Endothelial cell of umbilical vein (primary cell): ENCODE measurements at regions not wholly inside any gene's neighbourhood (a gene's known extent, or its start where the extent isn't known, plus 50 kb on each side); places are given as distances from the start of the nearest gene placed in this dataset.

Experiments
- BruUV-seq: library from RNA; stranded (reverse); fragments of 400-500 nt; replicated peaks from 2 replicates; lab custom pipeline; 2021; lab: Mats Ljungman, UMichigan
- CTCF ChIA-PET: fragments of 300-600, 350-600 bp; sonication (Branson Sonifier 250); formaldehyde crosslinking; loops from one replicate; lab custom pipeline; 2021; ENCODE audit warnings: antibody characterized with exemption, inconsistent platforms; lab: Charles Lee
- POLR2A ChIA-PET: fragments of 300-600, 350-600 bp; sonication (Branson Sonifier 250); formaldehyde crosslinking; loops from one replicate; lab custom pipeline; 2021; ENCODE audit warnings: antibody characterized with exemption, inconsistent platforms; lab: Charles Lee
- DNase-seq: peaks from one replicate; pipeline ENCODE4 v3.0.0-alpha.2; 2011; ENCODE audit warnings: low read depth, low spot score
- FAIRE-seq: peaks from 2 replicates; lab custom pipeline; 2011; peaks lifted over from hg19 to GRCh38; lab: Jason Lieb, UNC
- H2AFZ ChIP-seq: 2 replicates; pipeline ENCODE4 v1.6.0; 2012; ENCODE audit warnings: low read depth, low read length, control low read depth, inconsistent platforms
- H3K27ac ChIP-seq: 2 replicates; pipeline ENCODE4 v1.5.1; 2011; ENCODE audit warnings: low read depth, mild to moderate bottlenecking, control low read depth, low read length, moderate library complexity; ENCODE audit not compliant: insufficient read depth
- H3K27me3 ChIP-seq, 2 experiments: 2 replicates each; pipeline versions ENCODE4 v1.6.0 to v1.6.1; 2011; ENCODE audit warnings: low read length in 2 of 2, mixed read lengths in 1 of 2; ENCODE audit not compliant: control insufficient read depth in 2 of 2, insufficient read depth in 2 of 2
- H3K36me3 ChIP-seq, 2 experiments: 2 replicates in 1 of 2; 3 replicates in 1 of 2; pipeline ENCODE4 v1.5.1; 2011; ENCODE audit warnings: low read length in 2 of 2, mild to moderate bottlenecking in 1 of 2, moderate library complexity in 1 of 2; ENCODE audit not compliant: control insufficient read depth in 2 of 2, insufficient read depth in 2 of 2; ENCODE audit errors: extremely low read depth in 1 of 2
- H3K4me1 ChIP-seq: 3 replicates; pipeline ENCODE4 v1.5.1; 2011; ENCODE audit warnings: mild to moderate bottlenecking, low read length; ENCODE audit not compliant: control insufficient read depth, insufficient read depth; ENCODE audit errors: extremely low read depth
- H3K4me2 ChIP-seq: 2 replicates; pipeline ENCODE4 v1.6.1; 2011; ENCODE audit warnings: low read length, control low read depth, mixed read lengths; ENCODE audit not compliant: insufficient read depth
- H3K4me3 ChIP-seq, 3 experiments: fragments of 200-600 bp in 1 of 3; sonication (generic), shearing (Covaris generic) in 1 of 3; replicated peaks in 1 of 3; 2 replicates each; pipeline ENCODE4 v1.5.1; 2011 to 2016; ENCODE audit warnings: control low read depth in 3 of 3, low read length in 3 of 3, mild to moderate bottlenecking in 2 of 3, inconsistent platforms in 1 of 3, low read depth in 1 of 3, moderate library complexity in 1 of 3; ENCODE audit not compliant: insufficient read depth in 1 of 3
- H3K79me2 ChIP-seq: 2 replicates; pipeline ENCODE4 v1.6.0; 2012; ENCODE audit warnings: low read length, inconsistent platforms; ENCODE audit not compliant: control insufficient read depth, insufficient read depth
- H3K9ac ChIP-seq: replicated peaks from 2 replicates; pipeline ENCODE3; 2011; ENCODE audit warnings: low read length, control low read depth; ENCODE audit not compliant: insufficient read depth; ENCODE audit errors: extremely low read depth
- H3K9me1 ChIP-seq: replicated peaks from 3 replicates; pipeline ENCODE4 v1.6.0; 2011; ENCODE audit warnings: mild to moderate bottlenecking, low read length; ENCODE audit not compliant: control insufficient read depth, insufficient read depth; ENCODE audit errors: extremely low read depth
- H3K9me3 ChIP-seq: replicated peaks from 2 replicates; pipeline ENCODE4 v1.5.1; 2012; ENCODE audit warnings: low read length, inconsistent platforms; ENCODE audit not compliant: control insufficient read depth, insufficient read depth
- H4K20me1 ChIP-seq: replicated peaks from 2 replicates; pipeline ENCODE3; 2011; ENCODE audit warnings: mild to moderate bottlenecking, low read length; ENCODE audit not compliant: control insufficient read depth, insufficient read depth; ENCODE audit errors: extremely low read depth
- CTCF ChIP-seq, 2 donors: IDR thresholded peaks; 1 replicate in 1 of 2; 2 replicates in 1 of 2; pipeline ENCODE4 v1.5.1; 2011; ENCODE audit warnings: low read length in 2 of 2, mild to moderate bottlenecking in 2 of 2, moderate library complexity in 2 of 2, control low read depth in 1 of 2, inconsistent platforms in 1 of 2, low read depth in 1 of 2; ENCODE audit not compliant: insufficient read depth in 1 of 2; ENCODE audit errors: extremely low read depth in 1 of 2
- EZH2 ChIP-seq: IDR thresholded peaks from 2 replicates; pipeline ENCODE4 v1.6.1; 2012; ENCODE audit warnings: borderline replicate concordance, low read depth, mild to moderate bottlenecking, moderate library complexity, low read length, inconsistent platforms; ENCODE audit not compliant: severe bottlenecking
- FOS ChIP-seq: IDR thresholded peaks from 2 replicates; pipeline ENCODE4 v1.6.1; 2011; ENCODE audit warnings: mild to moderate bottlenecking, low read length, moderate library complexity, borderline replicate concordance; ENCODE audit not compliant: insufficient read depth
- GATA2 ChIP-seq: IDR thresholded peaks from 2 replicates; pipeline ENCODE4 v1.7.0; 2011; ENCODE audit warnings: low read depth, mild to moderate bottlenecking, moderate library complexity, mixed read lengths, low read length; ENCODE audit not compliant: insufficient read length, insufficient read depth
- JUN ChIP-seq: IDR thresholded peaks from 2 replicates; pipeline ENCODE4 v1.6.1; 2011; ENCODE audit warnings: borderline replicate concordance, low read depth; ENCODE audit not compliant: insufficient read length, insufficient read depth
- MYC ChIP-seq: IDR thresholded peaks from one replicate; pipeline ENCODE4 v1.6.1; 2011; ENCODE audit warnings: mild to moderate bottlenecking, low read depth, low read length
- POLR2A ChIP-seq: IDR thresholded peaks from 2 replicates; pipeline ENCODE4 v1.6.1; 2012; ENCODE audit warnings: low read depth, mild to moderate bottlenecking, control low read depth, low read length
- POLR2AphosphoS5 ChIP-seq: IDR thresholded peaks from 2 replicates; pipeline ENCODE4 v1.6.1; 2012; ENCODE audit warnings: low read depth, mild to moderate bottlenecking, control low read depth, low read length, moderate library complexity; ENCODE audit not compliant: insufficient read depth
- dilution Hi-C: fragments of 300-500 bp; cut with MboI; formaldehyde crosslinking; loops from one replicate; pipeline ENCODE4 v1.15.0; 2019; ENCODE audit warnings: low sequenced_read_pairs; ENCODE audit not compliant: extremely low pct_ligation_motif_present
- intact Hi-C: fragments of 100-400 bp; cut with micrococcal nuclease; formaldehyde crosslinking; loops from one replicate; pipeline ENCODE4 v1.10.0; 2022
- TF ChIP-seq, protein P1 (sequence below): IDR thresholded peaks from 2 replicates; pipeline ENCODE4 v1.6.1; 2011; ENCODE audit not compliant: insufficient read depth, insufficient read length

DNA sequence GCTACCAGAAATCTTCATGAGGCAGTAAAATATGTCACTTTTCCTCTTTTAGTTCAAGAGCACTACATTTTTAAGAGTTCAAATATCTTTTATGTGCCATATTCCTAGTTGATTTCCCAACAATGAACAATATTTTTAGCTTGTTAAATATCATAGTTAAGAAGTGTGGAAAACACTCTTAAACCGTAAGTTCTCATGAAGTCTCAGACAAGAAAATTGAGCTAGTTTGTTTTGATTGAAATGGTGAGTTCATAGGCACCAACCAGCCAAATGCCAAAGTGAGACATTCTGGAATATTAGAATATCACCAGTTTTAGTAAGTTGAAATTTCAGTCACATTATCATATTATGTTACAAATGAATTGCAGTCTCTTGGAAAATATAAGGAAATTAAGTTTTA lies 277.2 kb upstream of the HSF2 start:
- no TSS peak for BruUV-seq
- Histone ChIP-seq H3K79me2 (no peaks in the 10 kb centered on the region), H3K36me3 (no peaks in the 10 kb centered on the region), H2AFZ (no peak overlapping the region), H3K4me2 (no peak overlapping the region), H3K27ac (no peak overlapping the region), H4K20me1 (no peaks in the 10 kb centered on the region), H3K4me3 (no peak overlapping the region), H3K27me3 (no peaks in the 10 kb centered on the region), H3K9ac (no peak overlapping the region), H3K9me1 (no peaks in the 10 kb centered on the region), H3K9me3 (no peaks in the 10 kb centered on the region), H3K4me1 (no peaks in the 10 kb centered on the region)
- TF ChIP-seq CTCF (IDR thresholded peaks at IDR 0.05; ENCODE audit: extremely low read depth in 1 of 2, insufficient read depth in 1 of 2, low read depth in 1 of 2, low read length in 2 of 2) = no peak
- TF ChIP-seq, protein P1, sequence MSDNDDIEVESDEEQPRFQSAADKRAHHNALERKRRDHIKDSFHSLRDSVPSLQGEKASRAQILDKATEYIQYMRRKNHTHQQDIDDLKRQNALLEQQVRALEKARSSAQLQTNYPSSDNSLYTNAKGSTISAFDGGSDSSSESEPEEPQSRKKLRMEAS = no peak
- TF ChIP-seq GATA2 = no peak
- no peak for TF ChIP-seq POLR2A
- TF ChIP-seq JUN = no peak
- TF ChIP-seq FOS = no peak
- CTCF ChIA-PET = no interaction called here
- DNase-seq (no peak), FAIRE-seq (no peak)
- intact Hi-C loops = no loop called here
- dilution Hi-C loops = no loop called here
- POLR2A ChIA-PET = no interaction called here

- Histone ChIP-seq H3K4me2 (no peak overlapping the region), H3K9me1 (no peaks in the 10 kb centered on the region), H3K79me2 (no peaks in the 10 kb centered on the region), H2AFZ (no peak overlapping the region), H3K36me3 (no peaks in the 10 kb centered on the region), H4K20me1 (no peaks in the 10 kb centered on the region), H3K9me3 (no peaks in the 10 kb centered on the region), H3K4me1 (no peaks in the 10 kb centered on the region), H3K27ac (no peak overlapping the region), H3K27me3 (no peaks in the 10 kb centered on the region), H3K4me3 (no peak overlapping the region), H3K9ac (no peak overlapping the region)
- TF ChIP-seq POLR2AphosphoS5 = no peak
- no peak for TF ChIP-seq POLR2A
- TF ChIP-seq MYC = no peak
- TF ChIP-seq JUN = no peak
- no peak for TF ChIP-seq EZH2
- no peak for TF ChIP-seq FOS
- TF ChIP-seq GATA2 = no peak
- TF ChIP-seq, protein P1 = no peak
- no peak for TF ChIP-seq CTCF (IDR thresholded peaks at IDR 0.05; ENCODE audit: extremely low read depth in 1 of 2, insufficient read depth in 1 of 2, low read depth in 1 of 2, low read length in 2 of 2)
- CTCF ChIA-PET = no interaction called here
- POLR2A ChIA-PET = no interaction called here
- dilution Hi-C loops (no loop called here), intact Hi-C loops (no loop called here)
- DNase-seq (no peak), FAIRE-seq (no peak)
- BruUV-seq = no TSS peak
Observed at GRCh38 chr6:122122686-122123085, 276.8 kb upstream of the HSF2 start.
